ENCODE measurements at regions not wholly inside any gene's neighbourhood (a gene's known extent, or its start where the extent isn't known, plus 50 kb on each side); places are given as distances from the start of the nearest gene placed in this dataset.

DNA sequence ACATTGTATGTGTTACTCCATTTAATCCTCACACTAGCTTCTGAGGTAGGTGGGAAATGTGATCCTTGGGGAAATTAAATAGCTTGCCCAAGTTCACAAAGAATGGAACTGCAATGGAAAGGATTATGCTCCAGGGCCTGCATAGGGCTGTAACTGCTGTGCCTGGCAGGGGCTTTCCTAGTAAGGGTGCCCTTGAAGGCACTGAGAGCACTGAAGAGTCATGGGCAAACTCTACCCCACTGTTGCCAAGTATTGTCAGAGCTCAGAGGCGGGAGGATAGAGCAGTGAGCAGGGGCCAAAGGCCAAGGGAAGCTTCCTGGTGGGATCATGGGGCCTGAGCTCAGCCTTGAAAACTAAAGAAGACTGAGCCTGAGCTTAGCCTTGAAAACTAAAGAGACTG is 133.0 kb upstream of the NALF2 start:
- no peak overlapping the region for H2BK12ac ChIP-seq (ENCODE audit: insufficient read length, low read depth, low read length)
- Mint-ChIP-seq H3K4me3 (no peak overlapping the region), H3K36me3 (ENCODE audit: insufficient read depth in 1 of 3, low read depth in 3 of 3) (peaks cover 0 to 6% (median 0%) of the 10 kb centered on the region in 3 experiments; a peak in 2 of 7 replicates), H3K27me3 (ENCODE audit: low read depth) (peaks cover 13% of the 10 kb centered on the region), H3K9me3 (peaks cover 69 to 76% of the 10 kb centered on the region in 2 experiments), H3K4me1 (no peaks in the 10 kb centered on the region), H3K27ac (no peak overlapping the region)
- H2BK120ac ChIP-seq (ENCODE audit: low read depth, low read length, poor library complexity, severe bottlenecking): no peak overlapping the region
- H4K91ac ChIP-seq (ENCODE audit: insufficient read length, low read depth, low read length): no peak overlapping the region
- no peak for TF ChIP-seq CTCF (conservative IDR thresholded peaks at IDR 0.05)
- H2AFZ ChIP-seq (ENCODE audit: low read length): no peak overlapping the region
- H3K79me1 ChIP-seq (ENCODE audit: insufficient read depth, low read depth, low read length, poor library complexity, severe bottlenecking): no peaks in the 10 kb centered on the region
- no peak overlapping the region for H3K4ac ChIP-seq (ENCODE audit: low read depth, low read length)
- no peak overlapping the region for H4K5ac ChIP-seq (ENCODE audit: insufficient read length, low read depth, low read length)
- no peak overlapping the region for H3K27ac ChIP-seq (ENCODE audit: insufficient read length, low read depth, low read length)
- H3K27me3 ChIP-seq (ENCODE audit: insufficient read depth, low read length): no peaks in the 10 kb centered on the region
- H3K4me1 ChIP-seq (ENCODE audit: insufficient read depth, low read length): no peaks in the 10 kb centered on the region
- H2BK5ac ChIP-seq (ENCODE audit: insufficient read length, low read length): no peak overlapping the region
- H2AK5ac ChIP-seq (ENCODE audit: insufficient read length, low read length): no peak overlapping the region
- H3K4me2 ChIP-seq (ENCODE audit: insufficient read depth, insufficient read length, low read length): no peak overlapping the region
- no peak overlapping the region for H3K56ac ChIP-seq (ENCODE audit: insufficient read length, low read depth, low read length)
- no peak overlapping the region for H2BK15ac ChIP-seq (ENCODE audit: low read depth, low read length)
- H2BK20ac ChIP-seq (ENCODE audit: low read depth, low read length, poor library complexity, severe bottlenecking): no peak overlapping the region
- no peak overlapping the region for H3K14ac ChIP-seq (ENCODE audit: insufficient read depth, low read length)
- no peak overlapping the region for H3T11ph ChIP-seq (ENCODE audit: low read length)
- no peaks in the 10 kb centered on the region for H3K9me3 ChIP-seq (ENCODE audit: control insufficient read depth, low read depth, low read length)
- H3K79me2 ChIP-seq (ENCODE audit: insufficient read depth, low read length): no peaks in the 10 kb centered on the region
- H3K18ac ChIP-seq (ENCODE audit: insufficient read length, low read depth, low read length): no peak overlapping the region
- no peak overlapping the region for H3K23ac ChIP-seq (ENCODE audit: insufficient read length, low read depth, low read length)
- no peak overlapping the region for H3K9ac ChIP-seq (ENCODE audit: extremely low read depth, insufficient read length, low read length)
- no CpG with 5 or more reads among the region's 1 CpG for WGBS (ENCODE audit: extremely low coverage, insufficient read length, low lambda C conversion rate)
- H4K8ac ChIP-seq (replicated peaks; ENCODE audit: insufficient read length, low read depth, low read length): no peak overlapping the region
- H3K23me2 ChIP-seq (ENCODE audit: insufficient read length, low read depth, low read length, poor library complexity, severe bottlenecking): no peaks in the 10 kb centered on the region
- DNase-seq: no peak
- no peaks in the 10 kb centered on the region for H4K20me1 ChIP-seq (ENCODE audit: control insufficient read depth, insufficient read depth, insufficient read length)
